ENCODE measurements at regions not wholly inside any gene's neighbourhood (a gene's known extent, or its start where the extent isn't known, plus 50 kb on each side); places are given as distances from the start of the nearest gene placed in this dataset.
"Not testable (repeated sequence)": the region's sequence is repeated elsewhere in the genome, so short reads cannot be mapped to it uniquely, and the experiment has no call there.

DNA sequence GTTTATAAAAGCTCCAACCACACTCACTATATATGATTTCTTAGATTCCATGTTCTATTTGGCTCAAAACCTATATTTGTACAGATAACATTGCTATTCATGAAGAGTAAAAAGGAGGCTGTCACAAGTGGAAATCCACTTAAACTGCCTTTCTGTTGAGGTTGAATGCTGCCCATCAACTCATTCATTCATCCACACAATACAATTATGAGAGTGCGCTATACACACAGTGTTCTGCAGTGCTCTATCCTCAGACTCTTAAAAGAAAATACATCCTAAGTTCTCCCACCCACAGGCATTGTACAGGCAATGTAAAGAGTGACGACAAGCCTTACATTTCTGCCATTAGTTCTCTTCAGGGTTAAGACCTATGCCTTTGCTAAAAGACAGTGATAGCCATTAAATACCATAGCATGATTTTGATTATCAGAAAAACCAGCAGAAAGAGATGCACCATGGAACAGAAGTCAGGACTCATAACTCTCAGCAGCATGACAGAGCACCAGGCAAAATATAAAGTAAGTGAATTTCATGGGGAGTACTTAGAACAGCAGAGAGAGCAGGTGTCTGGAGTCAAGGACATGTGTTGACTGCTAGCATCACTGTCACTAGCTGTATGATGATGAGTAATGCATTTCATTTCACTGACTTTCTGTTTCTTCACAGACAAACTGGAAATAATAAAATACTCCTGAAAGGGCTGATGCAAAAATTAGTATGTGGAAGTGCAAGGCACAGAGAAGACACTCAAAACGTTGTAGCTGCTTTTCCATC is 218.0 kb downstream of the RBM26 start:
- no peak for DNase-seq (ENCODE audit: low spot score)

DNA sequence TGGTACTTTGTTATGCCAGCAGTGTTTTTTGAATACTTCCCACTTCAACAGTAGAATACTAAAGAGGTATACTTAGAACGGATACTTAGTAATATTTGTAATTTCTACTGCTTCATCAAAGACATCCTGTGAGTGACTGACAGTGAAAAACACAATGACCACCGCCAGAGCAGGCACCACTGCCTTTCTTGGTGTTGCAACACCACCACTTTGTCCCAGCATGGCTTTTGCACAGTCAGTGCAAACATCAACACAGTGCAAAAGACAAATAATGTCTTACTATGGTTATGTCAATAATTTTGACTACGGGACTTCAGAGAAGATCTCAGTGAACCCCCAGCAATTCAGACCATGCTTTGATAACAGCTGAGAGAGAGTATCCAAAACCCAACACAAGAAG is 220.5 kb downstream of the RBM26 start:
- DNase-seq (ENCODE audit: low spot score): no peak

DNA sequence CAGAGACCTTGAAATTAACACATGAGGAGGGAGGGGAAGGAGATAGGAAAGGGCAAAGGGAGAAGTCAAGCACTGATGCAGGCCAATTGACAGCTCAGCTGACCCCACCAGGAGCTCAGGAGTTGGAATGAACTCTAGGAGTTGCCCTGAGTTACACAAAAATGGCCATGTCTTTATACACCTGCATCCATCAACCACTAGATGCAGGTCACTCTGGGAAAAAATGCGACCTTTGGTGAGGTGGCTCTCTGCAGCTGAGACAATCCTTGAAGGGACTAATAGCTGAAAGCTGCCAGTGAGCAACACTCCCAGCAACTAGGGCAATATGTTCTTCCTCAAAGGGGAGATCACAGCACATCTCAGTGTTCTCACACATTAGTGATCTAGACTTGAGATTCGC is 222.8 kb downstream of the RBM26 start:
- DNase-seq (ENCODE audit: low spot score): no peak

DNA sequence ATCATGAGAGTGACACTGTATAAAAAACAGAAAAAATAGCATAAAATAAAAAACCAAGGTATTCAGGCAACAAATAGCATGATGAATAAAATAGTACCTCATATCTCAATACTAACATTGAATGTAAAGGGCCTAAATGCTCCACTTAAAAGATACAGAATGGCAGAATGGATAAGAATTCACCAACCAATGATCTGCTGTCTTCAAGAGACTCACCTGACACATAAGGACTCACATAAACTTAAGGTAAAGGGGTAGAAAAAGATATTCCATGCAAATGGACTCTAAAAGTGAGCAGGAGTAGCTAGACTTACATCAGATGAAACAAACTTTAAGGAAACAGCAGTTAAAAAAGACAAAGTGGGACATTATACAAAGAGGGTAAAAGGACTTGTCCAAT is 232.4 kb downstream of the RBM26 start:
- not testable (repeated sequence) for DNase-seq (ENCODE audit: low spot score)

DNA sequence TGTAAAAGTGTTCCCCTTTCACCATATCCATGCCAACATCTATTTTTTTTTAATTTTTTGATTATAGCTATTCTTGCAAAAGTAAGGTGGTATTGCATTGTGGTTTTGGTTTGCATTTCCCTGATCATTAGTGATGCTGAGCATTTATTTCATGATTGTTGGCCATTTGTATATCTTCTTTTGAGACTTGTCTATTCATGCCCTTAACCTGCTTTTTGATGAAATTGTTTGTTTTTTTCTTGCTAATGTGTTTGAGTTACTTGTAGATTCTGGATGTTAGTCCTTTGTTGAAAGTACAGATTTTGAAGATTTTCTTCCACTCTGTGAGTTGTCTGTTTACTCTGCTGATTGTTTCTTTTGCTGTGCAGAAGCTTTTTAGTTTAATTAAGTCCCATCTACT is 233.1 kb downstream of the RBM26 start:
- DNase-seq (ENCODE audit: low spot score): not testable (repeated sequence)

DNA sequence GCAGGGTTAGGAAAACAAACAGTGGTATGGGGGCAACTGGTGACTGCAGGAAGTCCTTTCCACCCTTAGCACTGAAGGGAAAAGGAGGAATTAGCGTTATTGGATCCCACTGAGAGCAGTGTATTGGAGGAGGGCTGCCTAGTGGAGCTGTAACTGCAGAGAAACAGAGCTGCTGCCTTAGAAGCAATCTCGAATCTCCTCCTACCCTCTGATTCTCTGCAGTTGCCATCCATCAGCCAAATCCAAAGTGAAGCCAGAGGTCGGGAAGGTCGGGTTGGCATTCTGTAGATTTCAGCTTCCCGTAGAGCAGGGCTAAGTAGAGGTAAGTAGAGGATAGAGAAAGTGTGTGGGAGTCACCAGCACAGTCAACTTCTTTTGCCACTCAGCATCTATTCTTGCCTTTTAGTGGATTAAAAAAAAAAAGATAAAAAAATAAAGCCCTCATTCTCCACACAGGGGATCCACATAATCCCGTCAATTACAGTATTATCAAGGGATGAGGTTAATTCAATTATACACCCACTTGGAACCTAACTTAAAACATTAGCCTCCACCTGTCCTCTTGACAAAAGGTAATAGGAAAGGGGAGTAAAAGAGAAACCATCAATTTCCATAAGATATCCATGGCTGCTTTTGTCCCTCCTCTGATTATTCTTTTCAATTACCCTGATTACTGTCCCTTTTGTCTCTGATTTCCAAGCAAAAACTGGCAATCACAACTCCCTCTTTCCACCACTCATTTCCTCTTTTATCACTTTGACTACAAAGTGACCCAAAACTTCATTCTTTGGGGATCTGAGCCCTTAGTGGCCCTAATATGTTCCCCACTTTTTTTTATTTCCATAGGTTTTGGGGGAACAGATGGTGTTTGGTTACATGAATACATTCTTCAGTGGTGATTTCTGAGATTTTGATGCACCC is 234.7 kb downstream of the RBM26 start:
- no peak for DNase-seq (ENCODE audit: low spot score)

DNA sequence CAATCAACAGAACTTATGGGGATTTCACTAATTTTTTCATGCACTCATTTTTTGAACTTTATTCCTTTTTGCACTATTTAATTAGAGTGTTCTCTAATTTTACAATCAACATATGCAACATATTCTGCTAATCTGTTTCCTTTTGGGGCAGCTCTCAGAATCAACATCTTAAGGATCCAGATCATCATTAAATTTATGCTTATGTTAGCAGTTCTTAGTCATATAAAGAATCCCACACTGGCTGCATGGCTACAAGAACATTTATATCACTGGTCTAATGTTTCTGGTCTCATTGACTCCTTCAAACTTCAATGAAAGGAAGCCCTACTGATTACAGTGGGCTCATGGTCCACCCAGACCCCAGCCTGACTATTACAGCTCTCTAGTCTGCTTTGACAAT is 245.2 kb downstream of the RBM26 start:
- no peak for DNase-seq (ENCODE audit: low spot score)

DNA sequence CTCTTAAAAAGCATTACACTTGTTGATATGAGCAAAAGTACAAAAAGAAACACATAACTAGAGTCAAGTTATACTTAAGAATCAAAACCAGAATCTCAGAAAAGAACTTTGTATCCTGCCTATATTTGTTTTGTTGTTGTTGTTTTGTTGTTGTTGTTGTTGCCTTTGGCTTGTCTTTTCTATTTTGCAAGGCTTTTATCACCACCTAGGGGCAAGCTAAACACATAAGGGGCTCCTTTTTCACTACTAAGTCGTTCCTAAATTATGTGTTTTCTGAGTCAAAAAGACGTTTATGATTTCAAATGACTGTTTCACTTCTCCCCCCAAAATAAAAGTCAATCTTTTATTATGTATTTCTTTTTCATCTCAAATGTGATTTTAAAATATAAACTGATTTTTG is 250.2 kb downstream of the RBM26 start:
- no peak for DNase-seq (ENCODE audit: low spot score)

DNA sequence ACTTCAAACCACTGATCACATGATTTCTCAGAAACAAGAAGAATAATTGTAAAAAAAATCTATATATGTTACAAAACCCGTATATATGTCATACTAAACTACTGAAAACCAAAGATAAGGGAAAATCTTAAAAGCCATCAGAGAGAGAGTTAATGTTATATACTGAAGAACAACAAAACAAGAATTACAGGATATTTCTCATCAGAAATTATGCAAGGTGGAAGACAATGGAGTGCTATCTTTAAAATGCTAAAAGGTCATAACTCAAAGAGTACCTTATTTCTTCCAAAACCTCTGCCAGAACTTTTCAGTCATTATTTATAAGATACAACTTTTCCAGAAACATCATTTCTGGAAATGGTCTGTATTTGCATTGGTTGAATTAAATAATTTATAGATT is 256.8 kb downstream of the RBM26 start:
- DNase-seq (ENCODE audit: low spot score): no peak

DNA sequence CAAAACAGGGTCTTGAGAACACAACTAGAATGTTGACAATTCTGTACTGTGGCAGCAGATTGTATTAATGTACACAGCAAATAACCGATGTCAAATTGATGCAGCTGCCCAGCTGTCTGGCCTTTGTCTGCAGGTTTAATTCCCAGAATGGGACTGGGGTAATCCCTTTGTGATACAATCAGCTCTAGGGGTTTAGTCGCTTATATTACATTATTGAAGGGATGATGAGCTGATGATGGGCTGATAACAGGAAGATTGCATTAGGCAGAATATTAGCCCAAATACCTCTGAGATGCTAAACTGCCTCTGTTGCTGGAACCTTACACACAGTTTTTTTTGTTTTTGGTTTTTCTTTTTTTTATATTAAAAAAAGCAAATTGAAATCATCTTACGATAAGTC is 265.0 kb downstream of the RBM26 start:
- no peak for DNase-seq (ENCODE audit: low spot score)

DNA sequence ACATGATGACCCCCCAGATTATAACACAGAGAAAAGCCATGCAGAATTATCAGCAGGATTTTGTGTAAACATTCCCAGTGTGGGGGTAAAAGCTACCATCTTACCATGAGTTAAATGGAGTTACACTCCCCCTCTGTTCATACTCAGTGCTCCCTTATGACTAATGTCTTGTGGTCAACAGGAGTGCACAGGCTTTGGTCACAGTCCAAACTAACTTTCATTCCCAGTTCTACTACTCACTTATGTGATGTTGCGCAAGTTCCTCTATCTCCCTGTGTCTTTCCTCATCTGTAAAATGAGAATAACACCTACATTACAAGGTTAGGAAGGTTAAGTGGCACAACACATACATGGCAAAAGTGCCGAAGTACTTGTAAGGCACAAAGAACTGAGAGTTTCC is 277.9 kb downstream of the RBM26 start:
- no peak for DNase-seq (ENCODE audit: low spot score)

DNA sequence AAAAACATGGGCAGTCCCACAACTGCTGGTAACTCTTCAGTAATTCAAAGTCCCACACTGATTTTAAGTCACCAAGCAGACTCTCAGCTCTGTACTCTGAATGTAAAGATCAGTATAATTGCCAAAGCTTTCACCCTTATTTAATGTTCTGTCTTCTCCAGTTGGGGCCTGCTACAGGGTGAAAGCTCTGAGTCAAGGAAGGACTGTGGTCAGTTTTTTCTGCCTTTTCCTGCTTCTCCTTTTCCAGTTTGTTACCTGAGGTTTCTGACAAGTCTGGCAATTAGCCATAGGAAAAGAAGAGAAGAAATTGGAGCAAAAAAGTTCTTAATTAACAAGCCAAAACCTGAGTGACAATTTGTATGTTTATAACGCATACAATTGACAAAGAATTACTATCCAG is 279.3 kb downstream of the RBM26 start:
- no peak for DNase-seq (ENCODE audit: low spot score)

DNA sequence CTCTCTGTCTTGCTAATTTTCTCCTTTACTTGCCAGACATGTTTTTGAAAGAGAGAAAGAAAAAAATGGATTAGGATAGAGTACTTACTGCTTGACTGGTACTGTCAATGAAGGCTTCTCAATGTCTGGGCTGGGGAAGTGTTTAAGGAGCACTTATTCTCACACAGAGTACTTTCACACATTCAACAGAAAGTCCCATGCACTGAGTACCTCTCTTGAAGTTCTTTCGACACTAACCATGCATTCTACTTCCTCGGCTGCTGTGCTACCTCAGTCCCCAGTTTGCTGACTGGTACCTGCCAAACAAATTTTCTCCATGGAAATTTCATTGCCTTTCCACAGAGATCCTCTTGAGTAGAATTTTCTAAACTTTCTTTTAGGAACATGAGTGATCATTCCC is 281.9 kb downstream of the RBM26 start:
- no peak for DNase-seq (ENCODE audit: low spot score)

DNA sequence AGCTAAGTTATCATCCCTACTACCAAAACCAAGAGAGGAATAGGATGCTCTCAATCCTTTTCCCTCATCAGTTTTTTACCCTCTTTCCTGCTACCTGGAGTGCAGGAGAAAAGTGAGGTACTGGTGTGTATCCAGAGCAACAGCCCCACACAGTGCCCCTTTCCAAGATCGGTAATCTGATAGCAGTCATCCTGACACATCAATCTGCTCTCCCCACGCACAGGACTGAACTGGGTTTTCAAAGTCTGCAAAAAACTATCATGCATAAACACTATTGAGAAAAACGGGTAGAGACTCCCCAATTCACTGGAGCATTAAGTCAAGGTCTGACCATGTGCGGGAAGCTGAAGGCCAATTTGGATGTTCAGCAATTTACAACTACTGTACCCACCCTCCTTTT is 284.8 kb downstream of the RBM26 start:
- DNase-seq (ENCODE audit: low spot score): no peak

DNA sequence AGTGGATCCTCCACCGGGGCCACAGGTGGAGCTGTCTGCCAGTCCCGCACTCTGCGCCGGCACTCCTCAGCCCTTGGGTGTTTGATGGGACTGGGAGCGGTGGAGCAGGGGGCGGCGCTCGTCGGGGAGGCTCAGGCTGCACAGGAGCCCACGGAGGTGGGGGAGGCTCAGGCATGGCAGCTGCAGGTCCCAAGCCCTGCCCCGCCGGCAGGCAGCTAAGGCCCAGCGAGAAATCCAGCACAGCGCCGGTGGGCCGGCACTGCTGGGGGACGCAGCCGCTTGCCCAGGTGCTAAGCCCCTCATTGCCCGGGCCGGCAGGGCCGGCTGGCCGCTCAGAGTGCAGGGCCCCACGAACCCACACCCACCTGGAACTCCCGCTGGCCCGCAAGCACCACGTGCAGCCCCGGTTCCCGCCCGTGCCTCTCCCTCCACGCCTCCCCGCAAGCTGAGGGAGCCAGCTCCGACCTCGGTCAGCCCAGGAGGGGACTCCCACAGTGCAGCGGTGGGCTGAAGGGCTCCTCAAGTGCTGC is 286.4 kb downstream of the RBM26 start:
- DNase-seq (ENCODE audit: low spot score): no peak

DNA sequence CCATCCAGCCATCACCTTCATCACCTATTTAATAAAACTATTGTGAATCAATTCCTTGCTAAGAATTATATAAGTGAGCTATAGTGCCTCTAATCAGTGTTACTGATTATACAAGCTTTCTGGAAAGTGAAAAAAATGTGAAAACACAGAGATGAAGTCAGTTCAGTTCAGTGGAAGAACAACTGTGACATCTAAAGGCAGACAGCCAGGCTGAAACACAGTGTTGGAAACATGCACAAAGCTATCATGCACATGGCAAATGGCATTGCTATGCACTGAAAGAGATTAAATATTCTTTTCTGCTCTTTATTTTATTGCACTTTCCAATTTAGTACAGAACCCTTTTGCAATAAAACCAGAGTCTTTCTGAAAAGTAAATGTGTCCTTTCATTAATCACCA is 294.0 kb downstream of the RBM26 start:
- no peak for DNase-seq (ENCODE audit: low spot score)

DNA sequence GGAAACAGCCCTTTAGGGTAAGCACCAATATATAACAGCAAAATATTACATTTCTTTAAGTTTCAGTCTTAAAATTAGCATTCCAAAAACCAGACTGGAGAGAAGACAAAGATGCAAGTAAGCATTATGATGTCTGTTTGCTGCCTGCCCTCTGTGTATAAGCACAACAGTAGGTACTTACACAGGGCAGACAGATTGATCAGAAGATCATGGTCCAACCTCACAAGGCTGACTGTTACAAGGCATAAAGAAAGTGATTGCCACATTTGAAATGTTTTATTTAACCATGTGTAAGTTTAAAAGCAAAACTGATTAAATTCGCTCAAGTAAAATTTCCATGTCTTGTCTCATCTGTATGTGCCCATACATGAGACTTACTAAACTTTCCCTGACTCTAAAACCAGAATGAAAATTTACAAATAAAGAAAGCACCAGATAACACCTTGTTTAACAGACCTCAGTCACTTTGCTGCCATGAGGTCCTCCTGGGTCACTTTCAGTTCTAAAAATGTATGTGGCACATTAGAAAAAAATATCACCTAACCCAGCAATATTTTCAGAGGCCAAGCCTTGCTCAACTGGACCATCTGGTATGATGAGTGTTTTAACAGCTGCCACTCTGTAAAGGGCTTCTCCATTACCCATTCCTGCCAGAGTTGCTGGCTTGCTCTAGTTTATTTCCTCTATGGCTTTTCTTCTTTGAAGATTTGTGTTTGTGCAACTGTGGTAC is 297.0 kb downstream of the RBM26 start:
- no peak for DNase-seq (ENCODE audit: low spot score)

DNA sequence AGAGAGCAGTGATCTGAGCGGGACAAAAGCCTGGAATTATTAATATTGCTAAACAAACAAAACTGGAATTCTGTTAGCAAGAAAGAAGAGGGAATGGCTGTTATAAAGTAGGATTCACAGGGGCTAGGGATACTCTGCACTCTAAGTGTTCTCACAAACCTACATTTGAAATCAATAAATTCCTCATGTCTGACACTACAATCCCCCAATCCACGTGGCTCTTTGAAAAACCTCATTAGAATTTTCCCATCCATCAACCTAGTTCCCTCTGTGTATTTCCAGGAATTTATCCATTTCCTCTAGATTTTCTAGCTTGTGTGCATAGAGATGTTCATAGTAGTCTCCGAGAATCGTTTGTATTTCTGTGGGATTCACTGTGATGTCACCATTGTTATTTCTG is 307.5 kb downstream of the RBM26 start:
- DNase-seq (ENCODE audit: low spot score): no peak

DNA sequence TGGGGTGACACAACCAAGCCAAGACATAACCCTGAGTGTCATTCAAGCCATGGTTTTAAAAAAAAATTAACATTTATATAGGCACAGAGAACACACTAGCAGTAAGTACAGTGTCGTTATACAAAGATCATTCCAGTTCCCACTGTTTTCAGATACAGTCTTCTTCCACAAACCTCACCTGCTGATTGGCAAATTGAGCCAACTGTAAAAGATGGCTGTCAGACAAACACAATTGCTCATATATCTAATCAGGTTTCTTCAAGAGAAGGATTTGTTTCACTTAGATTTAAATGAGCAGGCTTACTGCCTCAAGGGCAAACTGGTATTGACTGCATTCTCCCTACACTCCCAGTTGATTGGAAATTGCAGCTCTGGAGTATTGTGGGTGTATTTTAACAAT is 308.9 kb downstream of the RBM26 start:
- DNase-seq (ENCODE audit: low spot score): no peak

DNA sequence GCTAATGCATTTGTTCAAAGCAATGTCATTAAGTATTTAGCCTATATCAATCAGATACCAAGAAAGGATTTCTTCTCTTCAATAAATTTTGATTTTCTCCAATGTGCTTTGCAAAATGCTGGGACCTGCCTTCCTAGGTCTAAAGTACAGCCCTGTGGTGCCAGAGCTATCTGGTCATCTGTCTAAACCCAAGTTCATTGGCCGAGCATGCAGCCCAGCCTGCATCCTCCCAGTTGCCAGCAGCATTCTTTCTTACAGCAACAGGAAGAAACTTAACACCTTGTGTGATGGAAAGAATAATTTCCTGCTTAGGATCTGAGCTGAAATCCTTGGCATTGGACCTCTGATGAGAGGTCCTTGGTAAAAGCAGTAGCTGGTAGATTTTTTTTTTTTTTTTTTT is 310.0 kb downstream of the RBM26 start:
- no peak for DNase-seq (ENCODE audit: low spot score)

DNA sequence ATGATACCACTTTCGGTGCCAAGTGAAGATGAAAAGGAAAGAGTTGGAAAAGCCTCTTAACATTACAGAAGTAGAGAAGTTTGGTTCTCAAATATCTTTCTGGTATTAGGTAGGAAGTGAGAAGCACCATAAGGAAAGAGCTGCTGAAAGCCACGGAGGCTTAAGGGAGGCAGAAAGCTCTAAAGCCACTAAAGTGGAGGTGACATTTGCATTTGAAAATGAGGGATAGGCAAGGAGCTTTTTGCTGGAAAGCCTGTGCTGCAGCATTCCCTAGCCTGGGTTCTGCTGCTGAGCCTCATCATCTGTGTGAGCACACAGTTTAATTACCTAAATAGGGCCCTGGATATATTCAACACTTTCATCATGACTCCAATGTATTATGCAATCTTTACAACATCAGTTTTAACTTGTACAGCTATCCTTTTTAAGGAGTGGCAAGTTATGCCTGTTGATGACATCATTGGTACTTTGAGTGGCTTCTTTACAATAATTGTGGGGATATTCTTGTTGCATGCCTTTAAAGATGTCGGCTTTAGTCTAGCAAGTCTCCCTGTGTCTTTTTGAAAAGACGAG is 315.4 kb downstream of the RBM26 start:
- DNase-seq (ENCODE audit: low spot score): no peak

DNA sequence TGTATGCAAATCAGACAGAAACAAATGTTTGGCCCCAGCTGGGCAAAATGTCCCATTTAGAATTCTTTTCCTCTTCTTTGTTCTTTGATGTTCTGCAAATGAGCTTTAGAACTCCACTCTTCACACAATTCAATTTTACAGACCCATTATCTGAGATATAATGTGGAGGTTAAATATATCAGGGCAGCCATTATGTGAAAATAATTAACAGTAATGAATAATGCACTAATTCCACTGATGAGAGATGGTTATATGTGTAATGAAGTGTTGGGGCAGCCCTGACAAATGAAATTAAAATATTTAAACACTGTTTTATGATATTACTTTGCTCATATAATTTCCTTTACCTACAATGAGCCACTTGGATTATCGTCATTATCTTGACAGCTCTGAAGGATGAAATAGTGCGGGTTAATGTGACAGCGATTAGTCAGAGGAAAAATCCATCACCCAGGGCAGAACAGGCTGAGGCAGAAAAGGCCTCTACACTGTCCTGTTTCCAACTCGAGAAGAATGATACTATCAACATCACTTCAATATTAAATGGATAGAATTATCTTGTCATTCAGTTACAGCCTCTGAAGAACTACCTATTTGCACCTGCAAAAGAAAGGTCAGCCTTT is 321.1 kb downstream of the RBM26 start:
- no peak for DNase-seq (ENCODE audit: low spot score)

All from hepatic stellate cell (primary cell).